MCF 10A (cell line): ENCODE measurements at regions not wholly inside any gene's neighbourhood (a gene's known extent, or its start where the extent isn't known, plus 50 kb on each side); places are given as distances from the start of the nearest gene placed in this dataset.

Experiments used
- BruUV-seq: library from RNA; stranded (reverse); fragments of 400-500 nt; replicated peaks from 2 replicates; lab custom pipeline; 2021; lab: Mats Ljungman, UMichigan
- CTCF ChIA-PET: fragments of 300-600 bp; sonication (Branson Sonifier 250); formaldehyde crosslinking; extraction: SDS; loops from one replicate; lab custom pipeline; 2021; ENCODE audit warnings: antibody characterized with exemption, inconsistent platforms; lab: Yijun Ruan, JAX
- POLR2A ChIA-PET: fragments of 300-600, 350-650 bp; sonication (Branson Sonifier 250); formaldehyde crosslinking; extraction: SDS; loops from one replicate; lab custom pipeline; 2020; ENCODE audit warnings: antibody characterized with exemption, inconsistent platforms; lab: Yijun Ruan, JAX
- DNase-seq: peaks from one replicate; pipeline ENCODE4 v3.0.0-alpha.2; 2018; ENCODE audit not compliant: unreplicated experiment
- H3K27ac Mint-ChIP-seq: one replicate; pipeline ENCODE4 v1.8.0; 2022; ENCODE audit warnings: mild to moderate bottlenecking, low read depth, mixed read lengths; ENCODE audit not compliant: unreplicated experiment
- H3K27me3 Mint-ChIP-seq: one replicate; pipeline ENCODE4 v1.8.0; 2022; ENCODE audit warnings: mixed read lengths; ENCODE audit not compliant: insufficient read depth, unreplicated experiment
- H3K36me3 Mint-ChIP-seq: one replicate; pipeline ENCODE4 v1.8.0; 2022; ENCODE audit warnings: mild to moderate bottlenecking, moderate library complexity, mixed read lengths; ENCODE audit not compliant: insufficient read depth, unreplicated experiment
- H3K4me1 Mint-ChIP-seq: one replicate; pipeline ENCODE4 v1.8.0; 2022; ENCODE audit warnings: mixed read lengths; ENCODE audit not compliant: insufficient read depth, unreplicated experiment
- H3K4me3 Mint-ChIP-seq: one replicate; pipeline ENCODE4 v1.8.0; 2022; ENCODE audit warnings: mild to moderate bottlenecking, moderate library complexity, mixed read lengths; ENCODE audit not compliant: unreplicated experiment
- H3K9me3 Mint-ChIP-seq: one replicate; pipeline ENCODE4 v1.8.0; 2022; ENCODE audit warnings: mixed read lengths; ENCODE audit not compliant: unreplicated experiment
- CTCF ChIP-seq: fragments of 200-600 bp; IDR thresholded peaks from one replicate; pipeline ENCODE4 v1.8.0; 2022; ENCODE audit warnings: antibody characterized with exemption, mild to moderate bottlenecking; ENCODE audit not compliant: unreplicated experiment
- intact Hi-C: fragments of 100-400 bp; cut with micrococcal nuclease; formaldehyde crosslinking; loops from 2 replicates; pipeline ENCODE4 v1.14.1; 2022

- intact Hi-C loops: no loop called here
- Mint-ChIP-seq H3K36me3 (no peaks in the 10 kb centered on the region), H3K4me3 (no peak overlapping the region), H3K4me1 (no peaks in the 10 kb centered on the region), H3K27me3 (peaks cover 31% of the 10 kb centered on the region), H3K27ac (no peak overlapping the region), H3K9me3 (no peaks in the 10 kb centered on the region)
- DNase-seq: no peak
- no peak for TF ChIP-seq CTCF
- BruUV-seq: no TSS peak
- ChIA-PET CTCF (interaction anchor here (0.6 to 6.9 kb wide), 4 partner anchors 15 to 641 kb away, joined by 3 to 50 read pairs (median 10); no protein-coding TSS in a partner anchor), POLR2A (interaction anchor here (0.6 kb wide), 2 partner anchors 674 to 778 kb away, joined by 3 read pairs; no protein-coding TSS in a partner anchor)
These were observed 393.0 kb upstream of the PLXNA2 start for GRCh38 chr1:208637181-208637580.

DNA sequence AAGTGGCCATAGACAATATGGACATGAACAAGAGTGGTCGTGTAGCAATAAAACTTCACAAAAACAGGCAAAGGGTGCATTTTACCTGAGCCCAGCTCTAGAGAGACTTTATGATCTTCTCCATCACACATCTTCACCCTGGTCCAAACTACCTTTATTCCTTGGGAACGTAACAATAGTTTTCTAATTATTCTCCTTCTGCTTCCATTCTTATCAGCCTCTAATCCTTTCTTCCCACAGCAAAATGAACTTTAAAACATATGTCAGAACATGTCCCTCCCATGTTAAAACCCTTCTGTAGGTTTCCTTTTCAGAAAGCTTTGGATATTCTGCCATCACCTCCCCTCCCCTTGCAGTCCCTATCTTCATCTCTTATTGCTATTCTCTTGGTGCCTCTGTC is 395.2 kb upstream of the PLXNA2 start:
- intact Hi-C loops: no loop called here
- DNase-seq: no peak
- ChIA-PET CTCF (interaction anchor here (0.6 to 6.9 kb wide), 5 partner anchors 13 to 609 kb away, joined by 3 to 50 read pairs (median 14); no protein-coding TSS in a partner anchor), POLR2A (no interaction called here)
- H3K36me3 Mint-ChIP-seq: no peaks in the 10 kb centered on the region
- H3K4me1 Mint-ChIP-seq: no peaks in the 10 kb centered on the region
- H3K4me3 Mint-ChIP-seq: no peak overlapping the region
- H3K9me3 Mint-ChIP-seq: no peaks in the 10 kb centered on the region
- peaks cover 31% of the 10 kb centered on the region for H3K27me3 Mint-ChIP-seq
- no peak for TF ChIP-seq CTCF
- no peak overlapping the region for H3K27ac Mint-ChIP-seq
- no TSS peak for BruUV-seq

- POLR2A ChIA-PET: interaction anchor here (0.5 kb wide), 1 partner anchor 750 kb away, joined by 3 read pairs; no protein-coding TSS in a partner anchor
- TF ChIP-seq CTCF: no peak
- BruUV-seq: no TSS peak
These were observed 396.1 kb upstream of the PLXNA2 start for GRCh38 chr1:208640295-208640694.

DNA sequence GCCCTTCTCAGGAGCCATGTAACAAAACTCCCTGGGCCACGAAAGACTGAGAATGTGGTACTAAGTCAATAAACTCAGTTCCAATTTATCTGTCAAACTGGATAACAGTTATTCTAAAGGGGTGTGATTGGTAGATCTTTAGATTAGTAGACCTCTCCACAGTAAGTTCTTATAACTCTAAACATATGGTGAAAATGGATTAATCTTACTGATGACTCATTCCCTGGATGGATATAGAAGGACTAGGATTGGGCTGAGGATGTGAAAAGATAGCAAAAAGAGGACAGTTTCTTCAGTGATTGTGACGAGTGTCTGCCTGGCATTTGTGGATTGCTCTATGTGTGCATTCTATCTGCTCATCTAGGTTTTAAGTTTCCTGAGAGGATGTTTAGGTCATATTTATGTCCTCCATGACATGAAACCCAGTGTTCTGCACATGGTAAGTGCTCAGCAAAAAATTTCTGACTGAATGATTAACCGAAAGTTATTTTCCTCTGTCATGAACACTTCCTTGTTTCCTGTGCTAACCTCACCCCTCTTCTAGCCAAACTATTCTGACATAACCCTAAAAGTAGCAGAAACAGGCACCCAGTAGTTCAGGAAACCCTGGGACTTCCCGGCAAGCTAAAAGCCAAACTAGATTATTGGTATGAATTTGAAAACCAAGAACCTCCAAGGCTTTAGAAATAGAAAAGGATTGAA is 397.5 kb upstream of the PLXNA2 start:
- POLR2A ChIA-PET: no interaction called here
- H3K36me3 Mint-ChIP-seq: no peaks in the 10 kb centered on the region
- DNase-seq: no peak
- no peak for TF ChIP-seq CTCF
- H3K4me1 Mint-ChIP-seq: no peaks in the 10 kb centered on the region
- CTCF ChIA-PET: interaction anchor here (0.7 to 6.9 kb wide), 3 partner anchors 11 to 561 kb away, joined by 3 to 50 read pairs (median 14); no protein-coding TSS in a partner anchor
- intact Hi-C loops: no loop called here
- no peak overlapping the region for H3K4me3 Mint-ChIP-seq
- no peak overlapping the region for H3K27ac Mint-ChIP-seq
- no TSS peak for BruUV-seq
- peaks cover 27% of the 10 kb centered on the region for H3K27me3 Mint-ChIP-seq
- no peaks in the 10 kb centered on the region for H3K9me3 Mint-ChIP-seq

More at GRCh38 chr1:208640295-208640694, 396.1 kb upstream of the PLXNA2 start:
- no peak for DNase-seq
- CTCF ChIA-PET: interaction anchor here (0.5 to 6.9 kb wide), 7 partner anchors 12 to 563 kb away, joined by 3 to 50 read pairs (median 6); no protein-coding TSS in a partner anchor
- Mint-ChIP-seq H3K9me3 (no peaks in the 10 kb centered on the region), H3K27ac (no peak overlapping the region), H3K27me3 (peaks cover 31% of the 10 kb centered on the region), H3K4me1 (no peaks in the 10 kb centered on the region), H3K36me3 (no peaks in the 10 kb centered on the region), H3K4me3 (no peak overlapping the region)
- intact Hi-C loops: no loop called here
